ENCODE measurements at regions not wholly inside any gene's neighbourhood (a gene's known extent, or its start where the extent isn't known, plus 50 kb on each side); places are given as distances from the start of the nearest gene placed in this dataset.

- no peak for DNase-seq
These were observed 345.2 kb upstream of the CAMK1G start for GRCh38 chr1:209238356-209238755.

DNA sequence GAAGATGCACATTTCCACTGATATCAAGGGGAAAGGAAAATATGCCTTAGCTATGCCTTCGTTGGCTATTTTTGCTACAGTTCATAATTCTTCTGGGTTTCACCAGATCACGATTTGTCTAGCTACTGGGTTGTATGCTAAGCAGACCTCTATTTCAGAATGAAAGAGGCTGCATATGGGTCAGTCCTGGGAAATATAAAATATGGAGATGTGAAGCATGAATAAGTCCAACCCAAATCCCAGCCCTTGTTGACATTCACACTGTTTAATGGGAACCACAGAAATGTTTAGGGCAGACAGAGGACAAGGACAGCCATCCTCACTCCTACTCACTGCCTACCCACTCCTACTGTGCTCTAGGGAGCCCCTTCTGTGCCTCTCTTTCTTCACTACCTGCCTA, 343.2 kb upstream of the CAMK1G start:
- DNase-seq: no peak

DNA sequence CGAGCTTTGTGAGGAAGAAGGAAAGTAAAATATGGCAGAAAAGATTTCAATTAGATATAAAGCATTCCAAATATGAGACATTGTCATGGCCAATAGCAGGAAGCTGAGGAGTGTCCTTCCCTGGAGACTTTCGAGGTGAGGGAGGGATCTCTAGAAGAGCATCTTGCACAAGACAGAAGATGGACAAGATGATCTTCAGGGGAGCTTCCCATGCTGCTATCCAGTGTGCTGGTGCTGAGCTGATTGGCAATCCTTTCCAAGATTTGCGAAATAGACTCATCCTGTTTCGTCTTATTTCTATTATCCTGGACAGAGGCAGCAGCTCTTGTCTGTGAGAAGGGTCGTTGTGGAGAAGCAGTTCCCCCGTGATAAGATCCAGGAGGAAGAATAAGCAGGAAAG, 342.0 kb upstream of the CAMK1G start:
- peak; percentile 13 for DNase-seq

DNA sequence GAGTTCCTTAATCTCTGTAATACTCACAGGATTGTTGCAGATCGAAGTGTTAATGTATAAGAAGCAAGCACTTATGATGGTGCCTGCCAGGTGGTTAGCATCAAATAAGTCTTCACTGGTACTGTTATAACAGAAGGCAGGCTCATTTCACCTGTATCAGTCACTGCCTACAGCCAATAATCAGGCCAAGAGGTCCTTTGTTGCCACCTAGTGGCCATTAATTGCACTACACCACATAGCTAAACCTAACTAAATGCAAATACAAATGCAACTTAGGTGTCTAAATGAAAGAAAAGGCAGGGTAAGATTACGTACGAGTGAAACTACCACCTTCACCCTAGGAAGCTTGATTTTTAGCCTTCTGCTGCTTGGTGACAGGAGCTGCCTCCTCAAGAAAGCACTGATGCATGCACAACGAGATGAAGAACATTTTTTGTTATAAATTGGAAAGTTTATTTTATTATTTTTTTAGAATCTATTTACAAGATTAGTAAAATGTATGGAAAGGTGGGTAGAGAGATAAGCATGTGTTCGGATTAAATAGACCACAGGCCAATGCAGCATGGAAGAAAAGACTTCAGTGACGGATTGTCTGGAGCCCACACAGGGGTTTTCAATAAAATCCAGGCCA, 334.8 kb upstream of the CAMK1G start:
- peak; percentile 50 for DNase-seq

DNA sequence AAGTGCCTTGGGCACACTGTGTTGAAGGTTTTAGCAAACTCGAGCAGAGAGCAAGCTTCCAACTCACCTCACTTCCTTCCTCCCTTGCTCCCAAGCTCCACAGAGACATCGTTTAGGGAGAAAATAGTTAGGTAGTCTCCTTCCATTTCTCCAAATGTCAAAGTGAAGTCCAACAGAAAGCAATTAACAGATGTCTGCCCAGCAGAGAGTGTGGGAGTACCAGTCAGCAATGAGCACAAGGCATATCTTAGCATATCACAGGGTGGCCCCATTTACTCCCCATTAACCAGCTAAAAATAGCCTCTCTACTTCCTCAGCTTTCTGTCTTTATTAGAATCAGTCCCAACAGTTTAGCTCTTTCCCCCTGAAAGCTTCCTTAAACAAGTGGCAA, 334.2 kb upstream of the CAMK1G start:
- DNase-seq: no peak

- DNase-seq: no peak
These were observed 333.6 kb upstream of the CAMK1G start for GRCh38 chr1:209249785-209250440.

DNA sequence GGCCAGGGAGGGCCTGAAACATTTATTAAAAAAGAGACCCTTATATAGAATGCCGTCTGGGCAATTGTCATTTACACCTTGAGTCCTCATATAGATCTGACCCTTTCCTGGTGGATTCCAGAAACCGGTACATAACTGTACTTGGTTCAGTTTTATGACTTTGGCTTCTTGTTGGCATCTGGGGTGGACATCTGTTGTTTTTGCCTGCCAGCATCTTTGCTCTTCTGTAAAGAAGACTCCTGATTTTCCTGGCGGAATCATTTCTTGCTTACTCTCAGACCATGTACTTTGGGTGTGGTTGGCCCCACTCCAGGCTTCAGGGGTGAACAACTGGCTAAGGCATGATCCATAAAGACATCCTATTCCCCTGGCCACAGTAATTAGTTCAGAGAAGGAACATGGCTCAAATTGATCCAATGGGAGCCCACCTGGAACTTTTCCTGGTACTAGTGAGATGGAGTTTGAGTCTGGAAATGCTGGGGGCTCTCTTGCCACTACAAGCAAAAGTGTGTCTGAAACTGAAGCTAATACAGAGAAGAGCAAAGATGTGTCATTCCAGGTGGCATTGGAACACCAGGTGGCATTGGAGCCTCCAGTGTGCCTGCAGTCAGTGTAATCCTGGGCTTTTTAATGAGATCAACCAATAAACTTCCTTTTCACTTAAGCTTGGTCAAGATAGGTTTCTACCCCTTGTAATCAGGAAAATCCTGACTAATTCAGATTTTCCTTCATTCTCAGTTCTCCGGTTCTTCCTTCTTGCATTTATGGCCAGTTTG, 332.5 kb upstream of the CAMK1G start:
- no peak for DNase-seq

DNA sequence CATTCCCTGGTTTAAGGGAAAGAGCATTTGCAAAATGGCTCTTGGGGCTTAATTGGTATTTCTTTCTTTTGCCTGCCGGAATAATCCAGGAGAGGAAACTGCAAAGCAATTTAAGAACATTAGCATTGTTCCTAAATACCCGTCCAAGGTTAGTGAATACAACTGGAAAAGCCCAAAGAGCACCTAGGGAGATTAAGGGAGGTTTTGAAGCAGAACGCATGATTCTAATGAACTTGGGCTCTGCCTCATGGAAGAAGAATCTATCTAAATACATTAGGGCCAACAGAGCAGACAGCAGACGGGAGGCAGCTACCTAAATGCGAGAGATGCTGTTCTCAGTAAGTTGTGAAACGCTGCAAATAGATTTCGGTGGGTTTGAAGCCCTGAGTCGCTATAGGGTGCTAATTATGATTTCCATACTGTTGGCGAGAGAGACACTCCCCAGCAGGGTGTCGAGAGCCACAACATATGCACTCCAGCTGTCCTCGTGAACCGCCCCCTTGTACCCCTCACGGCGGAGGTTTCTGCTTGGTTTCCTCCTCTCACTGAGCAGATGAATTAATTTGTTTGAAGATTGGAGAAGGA, 326.7 kb upstream of the CAMK1G start:
- no peak for DNase-seq

DNA sequence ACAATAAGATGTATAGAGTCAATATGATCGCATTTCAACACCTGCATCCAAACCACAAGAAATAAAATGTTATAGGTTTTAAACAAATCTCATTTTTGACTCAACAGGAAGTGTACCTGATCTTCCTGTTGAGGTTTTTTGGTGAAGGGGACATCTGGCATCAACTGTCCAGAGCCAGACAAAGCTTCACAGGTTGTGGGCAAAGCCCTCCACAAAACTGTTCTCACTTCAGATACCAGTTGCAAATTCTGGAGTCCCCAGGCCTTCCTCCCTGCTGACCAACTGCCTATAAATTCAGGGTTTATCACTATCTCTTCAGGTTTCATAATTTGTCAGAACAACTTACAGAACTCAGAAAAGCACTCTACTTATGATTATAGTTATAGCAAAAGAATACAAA, 326.1 kb upstream of the CAMK1G start:
- no peak for DNase-seq

- no peak for DNase-seq
These were observed 323.4 kb upstream of the CAMK1G start for GRCh38 chr1:209260136-209260535.

DNA sequence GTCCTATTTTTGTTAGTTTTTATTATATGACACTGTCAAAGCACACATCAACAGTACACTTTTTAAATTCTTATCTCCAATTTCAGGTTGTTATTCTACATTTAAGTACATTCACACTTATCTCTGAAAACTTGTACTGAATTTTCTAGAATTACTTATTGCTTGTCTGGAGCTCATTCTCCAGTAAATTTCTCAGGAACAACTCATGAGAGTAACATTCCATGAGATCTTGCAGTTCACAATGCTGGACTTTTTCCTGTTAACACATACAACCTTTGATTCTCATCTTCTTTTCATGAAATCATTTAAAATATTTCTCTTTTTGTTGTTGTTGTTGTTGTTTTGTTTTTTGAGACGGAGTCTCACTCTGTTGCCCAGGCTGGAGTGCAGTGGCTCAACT, 320.9 kb upstream of the CAMK1G start:
- no peak for DNase-seq

DNA sequence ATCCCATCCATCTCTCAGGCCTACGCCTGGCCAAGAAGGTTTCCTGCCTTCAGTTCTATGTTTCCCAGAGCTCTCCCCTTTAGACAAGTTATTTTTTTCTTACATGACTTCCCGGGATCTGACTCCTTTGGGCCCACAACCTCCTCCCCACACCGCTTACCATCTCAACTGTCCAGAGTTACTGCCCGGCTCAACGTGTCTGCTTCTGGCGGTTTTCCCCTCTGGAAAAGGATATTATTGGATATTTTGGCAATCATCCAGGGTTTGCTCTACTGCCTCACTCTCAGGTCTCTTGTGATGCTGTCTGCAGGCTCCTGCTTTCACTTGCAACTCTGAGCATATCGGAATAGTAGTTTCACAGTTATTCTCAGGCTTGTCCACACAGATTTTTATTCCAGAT, 318.2 kb upstream of the CAMK1G start:
- no peak for DNase-seq

DNA sequence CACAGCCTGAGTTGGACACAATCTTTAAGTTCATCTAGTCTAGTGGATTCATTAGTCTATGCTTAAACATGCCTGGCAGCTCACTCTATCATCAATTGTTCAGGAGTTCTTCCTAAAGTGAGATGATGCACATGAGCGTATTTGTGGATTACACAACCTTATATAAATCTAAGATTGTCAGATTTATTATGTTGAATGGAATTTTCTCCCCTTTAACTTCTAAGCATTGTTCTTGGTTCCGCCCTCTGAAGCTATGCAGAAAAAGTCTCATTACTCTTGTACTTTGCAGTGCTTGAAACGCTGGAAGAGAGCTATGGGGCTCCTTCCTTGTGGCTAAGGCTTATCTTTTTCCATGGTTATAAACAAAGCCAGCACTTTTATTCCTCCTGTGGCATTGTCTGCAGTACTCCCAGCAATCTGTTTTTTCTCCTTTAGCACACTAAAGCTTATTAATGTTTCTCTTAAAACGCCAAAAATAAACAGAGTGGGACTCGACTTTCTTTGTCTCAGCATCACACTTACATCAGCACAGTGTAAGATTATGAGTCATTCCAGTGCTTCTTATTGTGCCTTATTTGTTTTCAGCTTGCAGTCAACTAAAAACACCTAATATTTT, 316.8 kb upstream of the CAMK1G start:
- no peak for DNase-seq

DNA sequence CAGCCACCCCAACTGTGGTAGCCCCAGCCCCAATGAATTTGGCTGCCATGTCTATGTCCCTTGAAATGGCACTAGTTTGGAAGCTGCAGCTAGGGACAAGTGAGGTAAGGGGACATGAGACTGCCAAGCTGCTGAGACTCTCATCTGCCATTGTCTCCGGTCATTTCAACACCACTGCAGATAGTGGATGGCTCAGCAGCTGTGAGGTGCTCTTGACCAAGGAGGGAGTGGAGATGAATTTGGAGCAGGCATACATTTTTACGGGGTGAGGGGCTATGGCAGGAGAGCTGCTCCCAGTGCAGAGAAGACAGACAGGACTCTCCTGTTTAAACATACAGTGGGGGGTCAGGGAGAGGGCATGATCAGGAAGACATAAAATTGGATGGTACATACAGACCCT, 315.5 kb upstream of the CAMK1G start:
- DNase-seq: no peak

GRCh38 chr1:209268479-209268878, 315.0 kb upstream of the CAMK1G start:
- DNase-seq: no peak

DNA sequence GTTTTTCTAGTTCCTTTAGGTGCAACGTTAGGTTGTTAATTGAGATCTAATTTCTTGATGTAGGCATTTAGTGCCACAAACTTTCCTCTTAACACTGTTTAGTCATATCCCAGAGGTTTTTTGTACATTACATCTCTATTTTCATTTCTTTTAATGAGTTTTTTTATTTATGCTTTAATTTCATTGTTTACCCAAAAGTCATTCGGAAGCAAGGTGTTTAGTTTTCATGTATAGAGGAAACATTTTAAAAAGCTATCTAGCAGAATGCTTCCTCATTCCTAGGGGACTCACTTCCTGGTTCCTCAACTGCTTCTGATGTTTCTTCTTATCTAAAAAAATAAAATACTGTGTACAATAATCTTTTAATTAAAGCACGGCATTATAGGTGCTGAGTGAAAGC, 307.2 kb upstream of the CAMK1G start:
- DNase-seq: no peak

DNA sequence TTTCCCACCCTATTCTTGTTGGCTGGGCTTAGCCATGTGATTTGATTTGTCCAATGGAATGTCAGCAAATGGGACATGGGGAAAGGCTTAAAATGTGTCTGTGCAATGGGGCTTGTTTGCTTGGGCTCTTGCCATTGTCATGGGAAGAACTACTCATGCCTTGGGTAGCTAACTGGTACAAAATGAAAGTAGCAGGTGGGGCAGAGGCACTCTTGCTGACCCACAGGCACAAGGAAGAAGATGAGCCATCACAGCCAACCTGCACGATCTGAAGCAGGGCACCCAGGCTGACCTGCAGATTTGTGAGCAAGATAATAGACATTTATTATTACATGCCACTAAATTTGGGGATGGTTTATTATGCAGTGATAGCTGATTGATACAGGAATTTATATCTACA, 305.9 kb upstream of the CAMK1G start:
- no peak for DNase-seq

- no peak for DNase-seq
These were observed 291.8 kb upstream of the CAMK1G start for GRCh38 chr1:209291715-209292114.

- peak; percentile 73 for DNase-seq
These were observed 280.5 kb upstream of the CAMK1G start for GRCh38 chr1:209302779-209303568.

- DNase-seq: no peak
These were observed 279.3 kb upstream of the CAMK1G start for GRCh38 chr1:209304166-209304565.

DNA sequence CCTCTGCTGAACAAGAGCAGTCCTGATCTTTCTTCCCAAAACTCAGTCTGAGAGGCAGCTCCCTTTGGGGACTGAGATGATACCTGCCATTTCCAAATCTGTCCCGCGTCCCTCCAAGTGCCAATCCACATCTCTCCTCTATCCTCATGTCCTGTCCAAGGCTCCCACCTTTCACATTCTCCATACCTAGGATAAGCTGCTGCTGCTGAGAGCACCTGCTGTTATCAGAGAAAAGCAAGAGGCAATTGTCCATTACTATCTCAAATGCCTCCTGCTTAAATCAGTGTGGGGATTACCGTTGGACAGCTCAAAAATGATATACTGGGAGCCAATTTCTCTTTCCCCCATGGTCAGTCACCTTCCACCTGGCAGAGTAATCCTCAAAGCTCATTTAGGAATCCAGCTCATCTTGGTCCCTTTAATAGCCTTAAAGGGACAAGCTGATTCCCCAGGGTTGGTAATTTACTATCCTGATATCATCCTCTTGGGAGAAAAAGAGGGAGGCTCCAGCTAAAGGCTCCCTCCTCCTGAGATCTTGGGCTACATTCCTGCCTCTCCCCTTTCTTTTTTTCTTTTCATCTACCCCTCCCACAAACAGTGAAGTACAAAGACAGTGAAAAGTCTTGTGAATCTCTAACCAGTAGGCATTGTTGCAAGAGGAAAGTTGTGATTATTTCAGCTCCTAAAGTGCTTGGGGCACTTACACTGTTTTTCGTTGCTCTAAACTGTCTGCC, 278.1 kb upstream of the CAMK1G start:
- no peak for DNase-seq

DNA sequence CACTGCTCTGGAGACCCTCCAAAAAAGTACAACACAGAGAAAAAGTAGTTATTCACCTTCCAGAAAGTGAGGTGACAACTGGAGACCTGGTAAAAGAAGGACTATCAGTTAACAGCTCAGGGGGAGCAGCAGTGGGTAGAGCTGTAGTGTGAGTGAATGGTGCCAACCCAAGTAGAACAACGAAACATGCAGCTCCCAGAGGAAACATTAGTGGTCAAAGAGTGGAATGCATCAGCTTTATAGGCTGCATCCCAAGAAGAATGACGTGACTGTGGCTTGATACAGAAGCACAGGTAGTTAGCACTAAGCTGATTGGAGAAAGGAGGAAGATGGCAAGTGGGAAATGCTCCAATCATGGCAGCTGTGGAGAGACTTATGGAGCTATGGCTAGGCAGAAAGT, 275.7 kb upstream of the CAMK1G start:
- DNase-seq: no peak
